Right atrium auricular region (tissue), 2 donors: ENCODE measurements at regions not wholly inside any gene's neighbourhood (a gene's known extent, or its start where the extent isn't known, plus 50 kb on each side); places are given as distances from the start of the nearest gene placed in this dataset.

Experiments used
- DNase-seq: peaks from one replicate; pipeline ENCODE4 v3.0.0-alpha.2; 2019; ENCODE audit warnings: low spot score
- H3K27ac ChIP-seq, 2 donors: fragments of 200-600 bp; sonication (generic); 1 replicate in 1 of 2; 2 replicates in 1 of 2; pipeline ENCODE4 v1.5.1; 2016 to 2019
- H3K27me3 ChIP-seq, 2 donors: fragments of 200-600 bp; sonication (generic); one replicate each; pipeline versions ENCODE4 v1.5.1 to v1.6.0; 2017 to 2019
- H3K36me3 ChIP-seq: fragments of 200-600 bp; sonication (generic); one replicate; pipeline ENCODE4 v1.5.1; 2016
- H3K4me1 ChIP-seq, 2 donors: fragments of 200-600 bp; sonication (generic); one replicate each; pipeline versions ENCODE4 v1.5.1 to v1.6.0; 2017 to 2019
- H3K4me3 ChIP-seq, 2 donors: fragments of 200-600 bp; sonication (generic); 1 replicate in 1 of 2; 2 replicates in 1 of 2; pipeline ENCODE4 v1.5.1; 2017 to 2019; ENCODE audit warnings: mild to moderate bottlenecking in 1 of 2, moderate library complexity in 1 of 2
- H3K9me3 ChIP-seq, 2 donors: fragments of 200-600 bp; sonication (generic); one replicate each; pipeline ENCODE4 v1.5.1; 2019
- CTCF ChIP-seq, 2 donors: fragments of 200-600 bp; sonication (generic); IDR thresholded peaks; one replicate each; pipeline ENCODE4 v1.5.1; 2019; ENCODE audit warnings: antibody characterized with exemption in 2 of 2

GRCh38 chr4:125948021-125948420, 633.3 kb downstream of the FAT4 start:
- DNase-seq = no peak
- no peak for TF ChIP-seq CTCF (IDR thresholded peaks at IDR 0.05)
- Histone ChIP-seq H3K27me3 (no peaks in the 10 kb centered on the region), H3K4me3 (no peak overlapping the region), H3K4me1 (no peaks in the 10 kb centered on the region), H3K27ac (no peak overlapping the region), H3K9me3 (no peaks in the 10 kb centered on the region), H3K36me3 (no peaks in the 10 kb centered on the region)

- TF ChIP-seq CTCF (IDR thresholded peaks at IDR 0.05) = no peak
Measured at GRCh38 chr4:125951261-125951887, 636.6 kb downstream of the FAT4 start.

GRCh38 chr4:125952631-125953030, 637.9 kb downstream of the FAT4 start:
- Histone ChIP-seq H3K4me3 (no peak overlapping the region), H3K4me1 (no peaks in the 10 kb centered on the region), H3K27ac (no peak overlapping the region), H3K27me3 (no peaks in the 10 kb centered on the region), H3K36me3 (no peaks in the 10 kb centered on the region), H3K9me3 (no peaks in the 10 kb centered on the region)
- no peak for TF ChIP-seq CTCF (IDR thresholded peaks at IDR 0.05)
- DNase-seq = no peak

More at GRCh38 chr4:125951261-125951887, 636.6 kb downstream of the FAT4 start:
- H3K9me3 ChIP-seq = no peaks in the 10 kb centered on the region
- H3K27me3 ChIP-seq = no peaks in the 10 kb centered on the region
- no peak for DNase-seq
- H3K4me1 ChIP-seq = no peaks in the 10 kb centered on the region
- H3K4me3 ChIP-seq = no peak overlapping the region
- H3K27ac ChIP-seq = no peak overlapping the region
- no peaks in the 10 kb centered on the region for H3K36me3 ChIP-seq

GRCh38 chr4:125956276-125956675, 641.5 kb downstream of the FAT4 start:
- no peak for DNase-seq
- no peaks in the 10 kb centered on the region for H3K36me3 ChIP-seq
- H3K27ac ChIP-seq = no peak overlapping the region
- no peaks in the 10 kb centered on the region for H3K9me3 ChIP-seq
- H3K4me1 ChIP-seq = no peaks in the 10 kb centered on the region
- H3K4me3 ChIP-seq = no peak overlapping the region
- no peak for TF ChIP-seq CTCF (IDR thresholded peaks at IDR 0.05)
- H3K27me3 ChIP-seq = no peaks in the 10 kb centered on the region

- Histone ChIP-seq H3K27me3 (no peaks in the 10 kb centered on the region), H3K4me1 (no peaks in the 10 kb centered on the region), H3K4me3 (no peak overlapping the region), H3K9me3 (no peaks in the 10 kb centered on the region), H3K27ac (no peak overlapping the region), H3K36me3 (no peaks in the 10 kb centered on the region)
- no peak for TF ChIP-seq CTCF (IDR thresholded peaks at IDR 0.05)
- DNase-seq = no peak
Measured at GRCh38 chr4:125958519-125958918, 643.8 kb downstream of the FAT4 start.

GRCh38 chr4:125961626-125962025, 646.9 kb downstream of the FAT4 start:
- no peak for DNase-seq
- TF ChIP-seq CTCF (IDR thresholded peaks at IDR 0.05) = no peak
- no peak overlapping the region for H3K4me3 ChIP-seq
- H3K36me3 ChIP-seq = no peaks in the 10 kb centered on the region
- H3K27ac ChIP-seq = no peak overlapping the region
- no peaks in the 10 kb centered on the region for H3K4me1 ChIP-seq
- H3K27me3 ChIP-seq = no peaks in the 10 kb centered on the region
- no peaks in the 10 kb centered on the region for H3K9me3 ChIP-seq
